Loucy (cell line): ENCODE measurements at regions not wholly inside any gene's neighbourhood (a gene's known extent, or its start where the extent isn't known, plus 50 kb on each side); places are given as distances from the start of the nearest gene placed in this dataset.

ENCODE experiments used
- CTCF ChIP-seq: fragments of 200-600 bp; sonication (generic); conservative IDR thresholded peaks from 2 replicates; pipeline ENCODE4 v1.5.1; 2014; ENCODE audit warnings: mild to moderate bottlenecking, antibody characterized with exemption, low read length
- EZH2phosphoT487 ChIP-seq: fragments of 200-600 bp; IDR thresholded peaks from 2 replicates; pipeline ENCODE4 v1.6.1; 2018; ENCODE audit warnings: antibody characterized with exemption, mild to moderate bottlenecking, moderate library complexity, borderline replicate concordance

DNA sequence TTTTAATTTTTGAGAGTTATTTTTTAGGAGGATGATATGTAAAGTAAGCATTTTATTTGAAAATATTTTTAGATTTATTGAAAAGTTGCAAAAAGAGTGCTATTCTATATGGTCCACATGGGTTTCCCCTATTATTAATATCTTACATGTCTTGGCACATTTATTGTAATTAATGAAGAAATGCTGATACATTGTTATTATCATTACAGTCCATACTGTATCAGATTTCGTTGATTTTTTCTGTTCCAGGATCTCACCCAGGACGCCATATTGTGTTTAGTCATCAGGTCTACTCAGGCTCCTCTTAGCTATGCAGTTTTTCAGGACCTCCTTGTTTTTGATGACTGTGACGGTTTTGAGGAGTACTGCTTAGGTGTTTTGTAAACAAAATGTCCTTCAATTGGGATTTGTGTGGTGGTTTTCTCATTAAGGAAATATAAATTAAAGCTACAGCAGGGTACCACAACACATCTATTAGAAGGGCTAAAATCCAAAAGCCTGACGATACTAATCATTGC lies 281.0 kb downstream of the SAMD5 start:
- no peak for TF ChIP-seq CTCF
- TF ChIP-seq EZH2phosphoT487, result no peak
